Hypothalamus (tissue), 51 donors: ENCODE measurements at regions not wholly inside any gene's neighbourhood (a gene's known extent, or its start where the extent isn't known, plus 50 kb on each side); places are given as distances from the start of the nearest gene placed in this dataset.
A peak's percentile ranks its signal among the peaks of the same experiment; 100 is the strongest.

Source experiments
- DNase-seq, 51 donors: peaks; one replicate each; lab custom pipeline; 2025; lab: John Stamatoyannopoulos, UW

DNA sequence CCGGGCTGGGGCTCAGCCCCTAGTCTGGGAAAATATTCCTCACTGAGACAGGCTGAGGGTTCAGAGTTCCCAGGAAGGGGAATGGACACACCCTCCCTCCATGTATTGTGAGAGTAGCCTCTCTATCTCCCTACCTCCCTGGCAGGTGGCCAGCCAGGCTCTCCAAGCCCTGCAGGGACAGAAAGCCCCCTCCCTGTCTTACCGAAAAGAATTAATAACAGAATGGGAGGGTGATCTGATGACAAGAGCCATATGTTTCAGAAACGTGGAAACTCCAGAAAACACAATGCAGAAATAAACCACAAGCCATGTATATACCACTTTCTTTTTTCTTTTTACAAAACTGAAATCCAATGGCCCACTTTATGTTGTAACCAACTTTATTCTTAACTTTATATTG lies 140.0 kb downstream of the CHST1 start:
- DNase-seq: no peak

GRCh38 chr11:45523760-45524159 lies 141.7 kb downstream of the CHST1 start:
- no peak for DNase-seq

DNA sequence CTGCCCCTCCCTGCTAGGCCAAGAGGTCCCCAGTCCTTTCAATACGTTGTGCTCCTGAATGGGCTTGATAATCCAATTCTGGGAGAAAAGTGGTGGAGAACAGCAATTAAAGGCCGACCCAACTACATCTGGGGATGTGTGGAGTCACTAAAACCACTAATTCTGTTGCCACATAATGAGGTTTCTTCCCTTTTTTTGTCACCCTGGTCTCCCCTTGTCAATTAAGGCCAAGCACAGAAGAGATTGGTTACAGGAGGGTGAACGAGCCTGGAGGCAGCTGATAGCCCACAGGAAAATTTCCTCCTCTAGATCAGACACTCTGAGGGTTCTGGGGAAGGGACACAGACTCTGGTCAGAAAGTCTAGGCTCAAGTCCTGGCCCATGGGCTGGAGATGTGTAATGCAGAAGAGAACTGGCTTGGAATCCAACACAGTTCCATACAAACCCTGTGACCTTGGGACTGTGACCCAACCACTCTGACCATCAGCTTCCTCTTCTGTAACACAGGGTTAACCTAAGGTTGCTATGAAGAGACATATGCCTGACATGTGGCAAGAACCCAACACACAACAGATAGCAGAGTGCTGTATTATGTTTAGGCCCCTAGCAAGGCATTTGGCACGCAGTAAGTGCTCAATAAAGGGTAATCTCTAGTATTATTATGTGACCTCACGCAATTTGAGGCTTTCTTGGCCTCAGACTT lies 146.4 kb downstream of the CHST1 start:
- no peak for DNase-seq

DNA sequence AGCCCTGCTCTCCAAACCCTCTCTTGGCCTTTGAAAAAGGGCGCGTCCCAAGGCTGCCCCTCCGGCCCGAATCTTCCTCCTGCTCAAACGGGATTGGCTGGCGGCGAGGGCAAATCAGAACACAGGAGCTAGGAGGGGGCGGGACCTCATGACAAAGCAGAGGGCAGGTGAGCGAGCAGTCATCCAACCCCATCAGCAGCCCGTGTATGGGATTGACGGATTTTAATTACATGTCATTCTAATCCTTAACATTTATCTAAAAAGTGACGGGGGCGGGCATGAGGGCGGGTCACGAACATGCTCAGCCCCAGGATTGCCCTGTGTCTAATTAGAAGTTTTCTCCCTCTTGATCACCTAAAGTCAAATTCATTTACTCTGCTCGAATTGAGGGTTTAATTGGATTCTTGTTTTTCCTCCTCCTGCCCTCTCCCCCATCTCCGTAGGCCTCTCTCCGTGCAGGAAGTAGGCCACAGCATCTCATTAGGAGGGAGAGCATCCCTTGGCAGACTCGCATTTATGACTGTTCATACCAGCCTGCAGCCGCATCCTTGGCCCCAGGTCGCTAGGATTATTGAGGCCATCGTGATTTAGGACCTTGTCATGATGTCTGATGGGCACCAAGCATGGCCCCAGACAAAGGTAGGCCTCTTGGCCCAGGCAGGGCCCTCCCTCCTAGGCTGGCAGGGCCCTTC lies 147.1 kb downstream of the CHST1 start:
- DNase-seq: no peak

DNA sequence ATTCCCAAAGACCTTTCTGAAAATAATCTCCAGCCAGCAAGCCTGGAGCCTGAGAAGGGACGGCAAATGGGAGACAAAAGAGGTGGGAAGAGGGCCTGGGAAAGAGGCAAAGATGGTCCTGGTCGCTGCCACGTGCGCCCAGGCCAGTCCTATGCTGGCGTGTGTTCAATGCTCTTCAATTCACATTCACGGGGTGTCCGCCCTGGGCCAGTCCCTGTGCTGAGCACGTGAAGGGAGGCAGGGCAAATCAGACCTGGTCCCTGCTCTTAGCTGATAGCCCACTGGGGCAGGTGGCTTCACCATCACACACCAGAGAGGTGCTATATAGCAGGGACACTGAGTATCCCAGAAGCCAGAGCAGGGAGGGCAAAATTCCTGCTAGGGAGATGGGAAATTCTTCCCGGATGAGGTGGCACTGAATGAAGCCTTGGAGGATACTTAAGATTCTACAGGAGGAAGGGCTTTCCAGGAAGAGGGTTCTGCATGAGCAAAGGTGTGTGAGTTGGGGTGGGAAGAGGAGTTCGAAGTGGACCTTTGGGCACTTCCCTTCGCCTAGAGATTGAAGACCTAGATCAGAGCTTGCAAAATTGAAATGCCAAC lies 148.2 kb downstream of the CHST1 start:
- no peak for DNase-seq

DNA sequence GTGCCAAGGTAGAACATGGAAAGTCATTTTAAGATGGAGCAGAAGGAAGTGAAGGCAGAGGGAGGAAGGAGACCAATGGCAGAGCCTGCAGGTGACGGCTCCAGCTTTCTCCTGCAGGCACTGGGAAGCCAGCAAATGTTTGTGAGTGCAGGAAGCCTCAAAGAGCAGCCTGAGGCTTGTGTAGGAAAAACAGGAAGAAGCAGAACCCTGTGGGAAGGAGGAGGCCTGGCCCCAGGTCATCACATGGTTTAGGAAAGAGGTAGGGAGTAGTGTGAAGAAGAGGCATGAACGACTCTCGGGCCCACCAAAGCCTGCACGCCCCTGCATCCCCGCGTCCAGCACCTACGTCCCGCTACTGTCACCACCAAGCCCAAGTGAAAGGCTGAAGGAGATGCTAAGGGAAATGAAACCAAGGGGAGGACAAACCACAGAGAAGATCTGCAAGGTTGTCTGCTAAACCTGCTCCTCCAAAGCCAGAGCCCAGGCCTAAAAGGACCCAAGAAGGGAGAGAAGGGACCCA lies 151.5 kb downstream of the CHST1 start:
- DNase-seq: no peak

- DNase-seq: no peak
Measured at GRCh38 chr11:45512471-45513148, 152.8 kb downstream of the CHST1 start.

- no peak for DNase-seq
Measured at GRCh38 chr11:45511566-45511965, 153.9 kb downstream of the CHST1 start.

- DNase-seq: no peak
Measured at GRCh38 chr11:45507916-45508315, 157.5 kb downstream of the CHST1 start.

- no peak for DNase-seq
Measured at GRCh38 chr11:45503311-45503710, 162.1 kb downstream of the CHST1 start.

DNA sequence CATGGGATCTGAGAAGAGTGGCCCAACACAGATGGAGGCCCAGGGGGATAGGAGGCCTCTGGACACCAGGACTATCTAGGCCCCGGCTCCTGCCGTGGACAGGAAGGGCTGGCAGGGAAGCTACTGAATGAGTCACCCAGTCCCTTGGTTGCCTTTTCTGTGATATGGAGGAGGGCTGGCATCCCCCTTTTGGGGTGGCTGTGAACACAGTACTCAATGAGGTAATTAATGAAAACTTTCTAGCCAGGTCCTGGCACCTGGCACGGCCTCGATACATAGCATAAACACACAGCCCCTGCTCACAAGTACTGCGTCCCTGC lies 163.2 kb downstream of the CHST1 start:
- no peak for DNase-seq

GRCh38 chr11:45501392-45502225 lies 163.8 kb downstream of the CHST1 start:
- DNase-seq: no peak

GRCh38 chr11:45500451-45500850 lies 165.0 kb downstream of the CHST1 start:
- peak in 10 of 51 donors; percentile 2 to 32 (median 8) for DNase-seq

- DNase-seq: no peak
Measured at GRCh38 chr11:45494738-45495137, 170.7 kb downstream of the CHST1 start.

DNA sequence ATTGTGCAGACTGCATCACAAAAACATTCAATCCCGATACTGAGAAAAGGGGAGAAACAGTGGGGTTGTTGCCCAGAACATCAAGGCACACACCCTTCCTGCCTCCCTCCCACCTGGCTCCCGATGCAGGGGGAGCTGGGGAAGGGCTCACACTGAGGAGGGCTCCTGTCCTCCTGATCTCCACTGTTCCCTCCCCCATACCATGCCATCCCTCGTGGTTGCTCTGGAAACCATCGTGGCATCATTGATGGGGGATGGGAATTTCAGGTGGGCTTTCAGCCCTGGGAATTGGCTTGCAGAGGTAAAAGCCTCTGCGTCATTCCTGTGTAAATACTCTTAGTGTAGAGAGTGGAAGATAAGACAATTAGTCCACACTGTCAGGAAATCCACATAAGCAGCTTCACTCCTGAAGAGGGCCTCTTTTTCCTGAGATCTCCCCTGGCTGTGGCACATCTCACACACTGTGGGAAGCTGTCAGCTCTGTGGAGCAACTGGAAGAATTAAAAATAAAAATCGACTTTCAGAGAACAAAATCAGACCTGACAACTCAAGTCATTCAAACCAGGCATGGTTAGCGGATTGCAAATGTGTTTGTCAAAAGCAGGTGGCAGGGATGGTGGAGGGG lies 176.0 kb downstream of the CHST1 start:
- DNase-seq: peak in 1 of 51 donors; percentile 9

DNA sequence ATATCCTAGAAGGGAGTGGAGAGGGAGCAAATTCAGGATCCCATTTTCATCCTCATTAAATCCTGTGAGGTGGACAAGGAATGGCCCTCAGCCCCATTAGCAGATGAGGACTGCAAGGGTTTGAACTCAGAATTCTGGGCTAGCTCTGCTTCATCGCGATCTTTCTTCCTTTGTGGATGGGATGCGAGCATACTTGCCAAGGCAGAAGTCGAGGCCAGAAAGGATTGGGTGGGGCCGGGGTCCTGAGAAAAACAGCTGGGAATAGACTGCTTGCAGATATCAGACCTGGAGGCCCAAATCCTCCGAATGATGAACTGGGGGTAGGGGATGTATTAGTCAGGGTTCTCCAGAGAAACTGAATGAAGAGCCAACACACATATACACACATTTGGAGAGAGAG lies 179.0 kb downstream of the CHST1 start:
- no peak for DNase-seq

GRCh38 chr11:45485070-45485707 lies 180.2 kb downstream of the CHST1 start:
- DNase-seq: no peak

DNA sequence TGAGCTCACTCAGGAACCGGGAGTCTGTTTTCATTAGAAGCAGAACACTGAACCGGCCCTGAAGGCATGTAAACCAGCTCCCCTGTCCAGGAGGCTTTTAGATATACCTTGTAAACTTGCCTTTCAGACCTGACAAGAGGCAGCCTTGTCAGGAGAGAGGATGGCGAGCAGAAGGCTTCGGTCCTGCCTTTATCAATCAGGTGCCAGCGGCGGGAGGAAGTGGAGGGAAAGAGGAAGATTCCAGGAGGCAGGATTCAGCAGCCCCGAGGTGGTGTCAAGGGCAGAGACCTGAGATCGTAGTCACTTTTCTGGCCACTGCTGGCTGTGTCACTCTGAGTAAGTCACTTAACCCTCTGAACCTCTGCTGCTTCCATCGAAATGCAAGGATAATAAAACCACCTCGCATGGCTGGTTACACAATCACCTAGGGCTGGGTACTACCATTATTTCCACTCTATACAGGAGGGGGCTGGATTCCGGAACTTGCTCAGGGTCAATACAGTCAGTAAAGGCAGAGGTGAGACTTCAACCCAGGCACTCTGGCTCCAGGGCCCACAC lies 181.0 kb downstream of the CHST1 start:
- DNase-seq: no peak

DNA sequence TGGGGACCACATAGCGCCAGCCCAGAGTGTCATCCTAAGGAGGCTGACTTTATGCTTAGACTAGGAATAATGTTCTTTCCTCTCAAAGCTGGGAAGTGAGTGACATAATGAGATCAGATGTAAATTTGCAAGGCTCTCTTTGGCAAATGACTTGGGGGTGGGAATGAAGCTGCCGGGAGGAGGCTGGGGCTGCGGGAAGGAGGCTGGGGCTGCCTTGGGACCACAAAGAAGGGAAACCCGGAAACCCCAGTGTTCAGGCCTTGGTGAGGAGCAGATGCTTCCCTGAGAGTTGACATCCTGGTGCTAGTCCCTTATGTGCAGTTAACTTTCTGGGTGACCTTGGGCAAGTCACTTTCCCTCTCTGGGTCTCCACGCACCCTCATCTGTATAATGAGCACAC lies 182.0 kb downstream of the CHST1 start:
- no peak for DNase-seq
